ENCODE measurements at regions not wholly inside any gene's neighbourhood (a gene's known extent, or its start where the extent isn't known, plus 50 kb on each side); places are given as distances from the start of the nearest gene placed in this dataset.

DNA sequence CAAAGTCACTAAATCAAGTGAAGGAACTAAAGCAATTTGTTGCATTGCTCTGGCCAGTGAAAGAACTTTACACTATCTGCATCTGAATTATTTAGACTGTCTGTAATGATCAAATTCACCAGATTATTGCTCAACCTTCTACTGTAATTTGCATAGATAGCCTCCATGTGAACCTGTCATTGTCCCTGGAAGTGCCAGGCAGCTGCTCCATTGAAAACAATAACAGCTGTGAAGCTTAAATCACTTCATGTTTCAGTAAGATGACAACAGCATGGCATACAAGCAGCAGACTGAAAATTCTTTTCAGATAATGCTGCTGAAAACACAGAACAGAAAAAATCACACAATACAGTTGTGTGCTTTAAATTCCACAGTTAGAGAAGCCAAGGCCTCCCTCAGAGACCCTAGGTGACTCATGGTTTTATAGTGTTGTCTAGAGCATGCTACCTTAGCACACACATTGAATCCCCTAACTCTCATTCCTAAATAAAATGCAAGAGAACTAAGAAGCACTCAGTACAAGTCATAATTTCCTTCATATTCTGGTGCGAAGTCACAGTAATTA, 248.9 kb downstream of the TPBG start:
- Mint-ChIP-seq H3K4me3 (no peak overlapping the region), H3K4me1 (no peaks in the 10 kb centered on the region), H3K36me3 (no peaks in the 10 kb centered on the region), H3K27me3 (peaks cover 0 to 8% (median 0%) of the 10 kb centered on the region in 5 donors), H3K27ac (no peak overlapping the region), H3K9me3 (peaks cover 0 to 5% (median 0%) of the 10 kb centered on the region in 11 donors)
- DNase-seq (no peak), ATAC-seq (no peak)
- intact Hi-C loops (cut with micrococcal nuclease): no loop called here
- no peak overlapping the region for H3K27ac ChIP-seq (ENCODE audit: low read depth, low read length)
- POLR2A ChIA-PET: no interaction called here
- no peaks in the 10 kb centered on the region for H3K9me3 ChIP-seq (ENCODE audit: control insufficient read depth in 2 of 3, low read length in 3 of 3)
- no peaks in the 10 kb centered on the region for H3K27me3 ChIP-seq (ENCODE audit: control insufficient read depth in 2 of 2, insufficient read depth in 2 of 2, low read length in 2 of 2)
- H3K36me3 ChIP-seq (ENCODE audit: control insufficient read depth in 2 of 3, insufficient read depth in 3 of 3, low read length in 3 of 3): no peaks in the 10 kb centered on the region
- H3K4me1 ChIP-seq (ENCODE audit: control insufficient read depth in 2 of 2, insufficient read depth in 2 of 2, low read length in 2 of 2): no peaks in the 10 kb centered on the region
- CTCF ChIA-PET: no interaction called here
- no peak overlapping the region for H3K4me3 ChIP-seq (ENCODE audit: low read length)

DNA sequence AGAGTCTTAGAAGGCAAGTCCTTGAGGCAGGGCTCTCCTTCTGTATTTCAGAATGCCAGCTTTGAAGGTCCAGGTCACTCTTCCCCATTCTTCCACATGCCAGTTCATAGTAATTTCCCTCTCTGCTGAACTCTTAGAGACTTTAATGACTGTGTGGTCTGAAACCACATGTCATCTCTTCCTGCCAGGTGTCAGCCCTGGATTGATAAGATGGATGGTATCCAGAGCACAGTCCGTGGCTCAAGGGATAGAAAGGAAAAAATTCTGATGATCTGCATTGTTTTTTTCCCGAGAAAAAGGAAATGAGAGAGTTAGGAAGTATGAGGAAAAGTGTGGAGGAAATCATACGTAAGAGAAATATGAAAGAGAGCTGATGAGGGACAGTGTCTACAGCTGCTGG, 250.9 kb downstream of the TPBG start:
- DNase-seq: no peak
- no peak for ATAC-seq
- H3K4me3 Mint-ChIP-seq: no peak overlapping the region
- Histone ChIP-seq H3K27ac (ENCODE audit: low read depth, low read length) (no peak overlapping the region), H3K36me3 (ENCODE audit: control insufficient read depth in 2 of 3, insufficient read depth in 3 of 3, low read length in 3 of 3) (no peaks in the 10 kb centered on the region), H3K9me3 (ENCODE audit: control insufficient read depth in 2 of 3, low read length in 3 of 3) (no peaks in the 10 kb centered on the region), H3K4me1 (ENCODE audit: control insufficient read depth in 2 of 2, insufficient read depth in 2 of 2, low read length in 2 of 2) (no peaks in the 10 kb centered on the region), H3K27me3 (ENCODE audit: control insufficient read depth in 2 of 2, insufficient read depth in 2 of 2, low read length in 2 of 2) (no peaks in the 10 kb centered on the region), H3K4me3 (ENCODE audit: low read length) (no peak overlapping the region)
- H3K9me3 Mint-ChIP-seq: peaks cover 0 to 8% (median 0%) of the 10 kb centered on the region in 11 donors
- POLR2A ChIA-PET: no interaction called here
- CTCF ChIA-PET: no interaction called here
- no peaks in the 10 kb centered on the region for H3K4me1 Mint-ChIP-seq
- peaks cover 0 to 4% (median 0%) of the 10 kb centered on the region in 5 donors for H3K27me3 Mint-ChIP-seq
- intact Hi-C loops (cut with micrococcal nuclease): no loop called here
- no peaks in the 10 kb centered on the region for H3K36me3 Mint-ChIP-seq
- H3K27ac Mint-ChIP-seq: no peak overlapping the region

DNA sequence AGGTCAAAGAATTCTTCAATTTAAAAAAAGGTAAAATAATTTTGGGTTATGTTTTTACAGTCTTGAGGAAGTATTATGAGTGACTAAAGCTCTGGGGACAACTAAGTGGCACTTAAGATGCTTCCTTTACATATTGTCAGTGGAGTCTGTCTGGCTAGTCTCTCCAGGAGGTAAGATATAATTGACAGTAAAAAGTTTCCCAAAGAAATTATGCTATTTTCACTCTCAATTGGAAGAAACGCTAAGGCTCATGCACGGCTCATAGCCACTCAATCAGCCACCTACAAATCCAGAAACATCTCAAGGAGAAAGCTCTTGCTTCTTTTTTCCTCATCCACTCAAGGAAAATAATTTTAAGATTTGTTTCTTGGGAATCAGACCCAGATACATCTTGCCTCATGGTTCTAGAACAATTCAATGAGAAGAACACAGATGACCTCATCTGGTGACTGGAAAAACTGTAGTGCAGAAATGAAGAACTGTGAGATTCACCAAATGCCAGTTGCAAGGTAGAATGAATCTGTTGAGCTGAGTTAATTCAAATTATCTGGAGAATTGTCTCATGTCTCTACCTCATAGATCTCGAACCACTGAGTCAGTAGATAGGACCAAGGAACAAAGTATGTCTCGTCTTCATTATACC, 252.9 kb downstream of the TPBG start:
- Histone ChIP-seq H3K9me3 (ENCODE audit: control insufficient read depth in 2 of 3, low read length in 3 of 3) (no peaks in the 10 kb centered on the region), H3K27ac (ENCODE audit: low read depth, low read length) (no peak overlapping the region), H3K4me1 (ENCODE audit: control insufficient read depth in 2 of 2, insufficient read depth in 2 of 2, low read length in 2 of 2) (no peaks in the 10 kb centered on the region), H3K36me3 (ENCODE audit: control insufficient read depth in 2 of 3, insufficient read depth in 3 of 3, low read length in 3 of 3) (no peaks in the 10 kb centered on the region), H3K4me3 (ENCODE audit: low read length) (no peak overlapping the region), H3K27me3 (ENCODE audit: control insufficient read depth in 2 of 2, insufficient read depth in 2 of 2, low read length in 2 of 2) (no peaks in the 10 kb centered on the region)
- H3K4me3 Mint-ChIP-seq: no peak overlapping the region
- ATAC-seq: no peak
- H3K9me3 Mint-ChIP-seq: peaks cover 0 to 18% (median 0%) of the 10 kb centered on the region in 11 donors
- ChIA-PET CTCF (no interaction called here), POLR2A (interaction anchor here (0.6 kb wide), 1 partner anchor 9 kb away, joined by 3 read pairs; no protein-coding TSS in a partner anchor)
- H3K27me3 Mint-ChIP-seq: peaks cover 0 to 4% (median 0%) of the 10 kb centered on the region in 5 donors
- intact Hi-C loops (cut with micrococcal nuclease): loop anchor here in 1 of 2 donors (5.0 kb wide), 1 partner anchor 344 kb away; no protein-coding TSS in a partner anchor
- DNase-seq: no peak
- H3K36me3 Mint-ChIP-seq: no peaks in the 10 kb centered on the region
- no peak overlapping the region for H3K27ac Mint-ChIP-seq
- H3K4me1 Mint-ChIP-seq: no peaks in the 10 kb centered on the region

GRCh38 chr6:82617648-82618047, 254.0 kb downstream of the TPBG start:
- Mint-ChIP-seq H3K27me3 (peaks cover 0 to 4% (median 0%) of the 10 kb centered on the region in 5 donors), H3K4me1 (no peaks in the 10 kb centered on the region), H3K4me3 (no peak overlapping the region), H3K9me3 (peaks cover 0 to 19% (median 6%) of the 10 kb centered on the region in 11 donors), H3K36me3 (no peaks in the 10 kb centered on the region), H3K27ac (no peak overlapping the region)
- Histone ChIP-seq H3K4me3 (ENCODE audit: low read length) (no peak overlapping the region), H3K36me3 (ENCODE audit: control insufficient read depth in 2 of 3, insufficient read depth in 3 of 3, low read length in 3 of 3) (no peaks in the 10 kb centered on the region), H3K27ac (ENCODE audit: low read depth, low read length) (no peak overlapping the region), H3K9me3 (ENCODE audit: control insufficient read depth in 2 of 3, low read length in 3 of 3) (no peaks in the 10 kb centered on the region), H3K27me3 (ENCODE audit: control insufficient read depth in 2 of 2, insufficient read depth in 2 of 2, low read length in 2 of 2) (no peaks in the 10 kb centered on the region), H3K4me1 (ENCODE audit: control insufficient read depth in 2 of 2, insufficient read depth in 2 of 2, low read length in 2 of 2) (no peaks in the 10 kb centered on the region)
- DNase-seq (no peak), ATAC-seq (no peak)
- ChIA-PET POLR2A (no interaction called here), CTCF (no interaction called here)
- intact Hi-C loops (cut with micrococcal nuclease): loop anchor here in 1 of 2 donors (5.0 kb wide), 1 partner anchor 345 kb away; no protein-coding TSS in a partner anchor

DNA sequence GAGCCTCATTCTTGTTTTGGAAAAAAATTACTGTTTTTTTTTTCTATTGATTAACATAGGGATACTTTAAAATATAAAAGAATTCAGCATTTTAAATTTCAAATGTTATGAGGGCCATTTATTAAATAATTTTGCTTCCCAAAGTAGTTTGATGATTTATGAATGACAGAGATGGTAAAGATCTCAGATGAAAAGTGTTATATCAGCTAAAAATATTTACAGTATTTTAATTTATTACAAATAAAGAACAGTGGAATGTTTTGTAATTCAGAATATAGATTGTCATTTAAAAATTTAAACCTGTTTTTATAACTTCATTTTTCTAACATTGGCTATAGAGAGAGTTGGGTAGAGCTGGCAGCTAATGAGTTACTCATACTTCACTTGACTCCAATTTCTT, 256.0 kb downstream of the TPBG start:
- Mint-ChIP-seq H3K27me3 (peaks cover 0 to 2% (median 0%) of the 10 kb centered on the region in 5 donors), H3K9me3 (peaks cover 0 to 26% (median 6%) of the 10 kb centered on the region in 11 donors), H3K4me1 (no peaks in the 10 kb centered on the region), H3K4me3 (no peak overlapping the region), H3K36me3 (no peaks in the 10 kb centered on the region), H3K27ac (no peak overlapping the region)
- DNase-seq (no peak), ATAC-seq (no peak)
- Histone ChIP-seq H3K27ac (ENCODE audit: low read depth, low read length) (no peak overlapping the region), H3K36me3 (ENCODE audit: control insufficient read depth in 2 of 3, insufficient read depth in 3 of 3, low read length in 3 of 3) (no peaks in the 10 kb centered on the region), H3K27me3 (ENCODE audit: control insufficient read depth in 2 of 2, insufficient read depth in 2 of 2, low read length in 2 of 2) (no peaks in the 10 kb centered on the region), H3K4me3 (ENCODE audit: low read length) (no peak overlapping the region), H3K9me3 (ENCODE audit: control insufficient read depth in 2 of 3, low read length in 3 of 3) (no peaks in the 10 kb centered on the region), H3K4me1 (ENCODE audit: control insufficient read depth in 2 of 2, insufficient read depth in 2 of 2, low read length in 2 of 2) (no peaks in the 10 kb centered on the region)
- ChIA-PET POLR2A (interaction anchor here (0.6 kb wide), 1 partner anchor 9 kb away, joined by 3 read pairs; no protein-coding TSS in a partner anchor), CTCF (interaction anchor here (0.5 kb wide), 1 partner anchor 96 kb away, joined by 3 read pairs; no protein-coding TSS in a partner anchor)
- intact Hi-C loops (cut with micrococcal nuclease): loop anchor here in 1 of 2 donors (5.0 kb wide), 1 partner anchor 347 kb away; no protein-coding TSS in a partner anchor

GRCh38 chr6:82622461-82622860, 258.8 kb downstream of the TPBG start:
- no peak overlapping the region for H3K27ac Mint-ChIP-seq
- no peak for ATAC-seq

DNA sequence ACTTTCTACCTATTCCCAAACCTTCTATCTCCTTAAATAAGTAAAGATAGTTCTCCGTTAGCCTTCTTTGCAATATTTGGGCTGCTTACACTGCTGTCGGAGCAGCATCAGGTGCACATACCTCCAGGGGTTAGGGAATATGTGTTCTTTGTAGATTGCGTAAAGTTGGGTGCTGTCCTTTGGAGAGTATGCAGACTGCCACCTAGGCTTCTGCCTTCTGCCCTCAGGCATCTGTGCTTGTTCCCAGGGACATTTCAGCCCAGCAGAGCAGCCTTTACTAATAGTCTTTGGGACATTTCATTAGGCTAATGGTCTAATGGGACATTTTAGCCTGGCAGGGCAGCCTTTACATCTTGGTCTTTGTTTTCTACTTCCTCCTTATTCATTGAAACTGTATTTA, 260.6 kb downstream of the TPBG start:
- H3K4me1 ChIP-seq (ENCODE audit: control insufficient read depth in 2 of 2, insufficient read depth in 2 of 2, low read length in 2 of 2): no peaks in the 10 kb centered on the region
- intact Hi-C loops (cut with micrococcal nuclease): no loop called here
- no peaks in the 10 kb centered on the region for H3K9me3 ChIP-seq (ENCODE audit: control insufficient read depth in 2 of 3, low read length in 3 of 3)
- no peak overlapping the region for H3K27ac ChIP-seq (ENCODE audit: low read depth, low read length)
- ATAC-seq: no peak
- peaks cover 0 to 5% (median 0%) of the 10 kb centered on the region in 5 donors for H3K27me3 Mint-ChIP-seq
- H3K4me3 ChIP-seq (ENCODE audit: low read length): no peak overlapping the region
- H3K36me3 Mint-ChIP-seq: no peaks in the 10 kb centered on the region
- H3K4me1 Mint-ChIP-seq: no peaks in the 10 kb centered on the region
- H3K27ac Mint-ChIP-seq: no peak overlapping the region
- DNase-seq: no peak
- H3K9me3 Mint-ChIP-seq: peaks cover 0 to 24% (median 7%) of the 10 kb centered on the region in 11 donors
- POLR2A ChIA-PET: no interaction called here
- CTCF ChIA-PET: no interaction called here
- no peaks in the 10 kb centered on the region for H3K27me3 ChIP-seq (ENCODE audit: control insufficient read depth in 2 of 2, insufficient read depth in 2 of 2, low read length in 2 of 2)
- H3K4me3 Mint-ChIP-seq: no peak overlapping the region
- no peaks in the 10 kb centered on the region for H3K36me3 ChIP-seq (ENCODE audit: control insufficient read depth in 2 of 3, insufficient read depth in 3 of 3, low read length in 3 of 3)

More at GRCh38 chr6:82622461-82622860, 258.8 kb downstream of the TPBG start:
- no peak for DNase-seq
- Mint-ChIP-seq H3K27me3 (peaks cover 0 to 4% (median 0%) of the 10 kb centered on the region in 5 donors), H3K36me3 (no peaks in the 10 kb centered on the region), H3K4me1 (no peaks in the 10 kb centered on the region), H3K9me3 (peaks cover 0 to 29% (median 6%) of the 10 kb centered on the region in 11 donors), H3K4me3 (no peak overlapping the region)
- POLR2A ChIA-PET: no interaction called here
- no peaks in the 10 kb centered on the region for H3K36me3 ChIP-seq (ENCODE audit: control insufficient read depth in 2 of 3, insufficient read depth in 3 of 3, low read length in 3 of 3)
- no peak overlapping the region for H3K27ac ChIP-seq (ENCODE audit: low read depth, low read length)
- H3K27me3 ChIP-seq (ENCODE audit: control insufficient read depth in 2 of 2, insufficient read depth in 2 of 2, low read length in 2 of 2): no peaks in the 10 kb centered on the region
- CTCF ChIA-PET: no interaction called here
- intact Hi-C loops (cut with micrococcal nuclease): no loop called here
- H3K9me3 ChIP-seq (ENCODE audit: control insufficient read depth in 2 of 3, low read length in 3 of 3): no peaks in the 10 kb centered on the region
- H3K4me1 ChIP-seq (ENCODE audit: control insufficient read depth in 2 of 2, insufficient read depth in 2 of 2, low read length in 2 of 2): no peaks in the 10 kb centered on the region
- H3K4me3 ChIP-seq (ENCODE audit: low read length): no peak overlapping the region
